Epithelial cell of proximal tubule (primary cell): ENCODE measurements at regions not wholly inside any gene's neighbourhood (a gene's known extent, or its start where the extent isn't known, plus 50 kb on each side); places are given as distances from the start of the nearest gene placed in this dataset.

ENCODE experiments used
- DNase-seq: peaks from one replicate; pipeline ENCODE4 v3.0.0-alpha.2; 2011; ENCODE audit warnings: low read depth
- H3K4me3 ChIP-seq: 2 replicates; pipeline ENCODE4 v1.5.1; 2011; ENCODE audit warnings: low read depth, mild to moderate bottlenecking, low read length
- CTCF ChIP-seq: conservative IDR thresholded peaks from 2 replicates; pipeline ENCODE4 v1.5.1; 2012; ENCODE audit warnings: low read depth, mild to moderate bottlenecking, low read length

- no peak for TF ChIP-seq CTCF
- no peak for DNase-seq
- H3K4me3 ChIP-seq, result no peak overlapping the region
These were observed 98.2 kb upstream of the DHX40 start for GRCh38 chr17:59466946-59467801.

GRCh38 chr17:59469786-59470485 is 95.5 kb upstream of the DHX40 start:
- H3K4me3 ChIP-seq, result no peak overlapping the region
- TF ChIP-seq CTCF, result no peak
- no peak for DNase-seq

- no peak for DNase-seq
- no peak for TF ChIP-seq CTCF
- H3K4me3 ChIP-seq, result no peak overlapping the region
These were observed 94.6 kb upstream of the DHX40 start for GRCh38 chr17:59470624-59471297.

GRCh38 chr17:59476413-59476812 is 89.0 kb upstream of the DHX40 start:
- TF ChIP-seq CTCF, result no peak
- no peak for DNase-seq
- H3K4me3 ChIP-seq, result no peak overlapping the region

- H3K4me3 ChIP-seq, result no peak overlapping the region
- TF ChIP-seq CTCF, result no peak
- no peak for DNase-seq
These were observed 86.3 kb upstream of the DHX40 start for GRCh38 chr17:59479141-59479540.

- no peak overlapping the region for H3K4me3 ChIP-seq
- TF ChIP-seq CTCF, result no peak
- DNase-seq, result no peak
These were observed 81.5 kb upstream of the DHX40 start for GRCh38 chr17:59483860-59484259.
